ENCODE measurements at regions not wholly inside any gene's neighbourhood (a gene's known extent, or its start where the extent isn't known, plus 50 kb on each side); places are given as distances from the start of the nearest gene placed in this dataset.

GRCh38 chr11:110772863-110773262, 60.6 kb upstream of the ARHGAP20 start:
- Mint-ChIP-seq H3K9me3 (no peaks in the 10 kb centered on the region), H3K27ac (no peak overlapping the region), H3K4me3 (no peak overlapping the region), H3K36me3 (ENCODE audit: low read depth) (no peaks in the 10 kb centered on the region), H3K27me3 (ENCODE audit: low read depth, poor library complexity) (peaks cover 4% of the 10 kb centered on the region), H3K4me1 (no peaks in the 10 kb centered on the region)
- no peak for DNase-seq
- TF ChIP-seq CTCF (IDR thresholded peaks at IDR 0.05) = no peak

- Mint-ChIP-seq H3K27ac (no peak overlapping the region), H3K4me1 (peaks cover 12% of the 10 kb centered on the region), H3K4me3 (no peak overlapping the region), H3K36me3 (ENCODE audit: low read depth) (no peaks in the 10 kb centered on the region), H3K27me3 (ENCODE audit: low read depth, poor library complexity) (peaks cover 4% of the 10 kb centered on the region), H3K9me3 (no peaks in the 10 kb centered on the region)
- TF ChIP-seq CTCF (IDR thresholded peaks at IDR 0.05) = no peak
- no peak for DNase-seq
These were observed 54.1 kb upstream of the ARHGAP20 start for GRCh38 chr11:110766316-110766715.

GRCh38 chr11:110764485-110764884, 52.2 kb upstream of the ARHGAP20 start:
- no peak overlapping the region for H3K27ac Mint-ChIP-seq
- H3K4me1 Mint-ChIP-seq = peaks cover 12% of the 10 kb centered on the region
- peaks cover 1% of the 10 kb centered on the region for H3K27me3 Mint-ChIP-seq (ENCODE audit: low read depth, poor library complexity)
- no peak overlapping the region for H3K4me3 Mint-ChIP-seq
- TF ChIP-seq CTCF (IDR thresholded peaks at IDR 0.05) = no peak
- H3K9me3 Mint-ChIP-seq = no peaks in the 10 kb centered on the region
- DNase-seq = no peak
- no peaks in the 10 kb centered on the region for H3K36me3 Mint-ChIP-seq (ENCODE audit: low read depth)

- Mint-ChIP-seq H3K36me3 (ENCODE audit: low read depth) (no peaks in the 10 kb centered on the region), H3K9me3 (no peaks in the 10 kb centered on the region), H3K4me3 (no peak overlapping the region), H3K27me3 (ENCODE audit: low read depth, poor library complexity) (no peaks in the 10 kb centered on the region), H3K27ac (no peak overlapping the region), H3K4me1 (peaks cover 12% of the 10 kb centered on the region)
- DNase-seq = no peak
- TF ChIP-seq CTCF (IDR thresholded peaks at IDR 0.05) = no peak
These were observed 51.2 kb upstream of the ARHGAP20 start for GRCh38 chr11:110763249-110764011.

- Mint-ChIP-seq H3K36me3 (ENCODE audit: low read depth) (no peaks in the 10 kb centered on the region), H3K4me1 (peaks cover 12% of the 10 kb centered on the region), H3K27ac (no peak overlapping the region), H3K9me3 (no peaks in the 10 kb centered on the region), H3K27me3 (ENCODE audit: low read depth, poor library complexity) (no peaks in the 10 kb centered on the region), H3K4me3 (no peak overlapping the region)
- TF ChIP-seq CTCF (IDR thresholded peaks at IDR 0.05) = no peak
- no peak for DNase-seq
These were observed 50.4 kb upstream of the ARHGAP20 start for GRCh38 chr11:110762590-110762989.
